Astrocyte of the spinal cord (primary cell): ENCODE measurements at regions not wholly inside any gene's neighbourhood (a gene's known extent, or its start where the extent isn't known, plus 50 kb on each side); places are given as distances from the start of the nearest gene placed in this dataset.
"Not testable (repeated sequence)": the region's sequence is repeated elsewhere in the genome, so short reads cannot be mapped to it uniquely, and the experiment has no call there.

Experiments
- DNase-seq: peaks from one replicate; pipeline ENCODE4 v3.0.0; 2011; ENCODE audit warnings: low read depth, low spot score
- H3K4me3 ChIP-seq: 2 replicates; pipeline ENCODE4 v1.5.1; 2011; ENCODE audit warnings: low read depth, mild to moderate bottlenecking, low read length, moderate library complexity
- CTCF ChIP-seq: IDR thresholded peaks from 2 replicates; pipeline ENCODE4 v1.5.1; 2012; ENCODE audit warnings: low read depth, mild to moderate bottlenecking, low read length, inconsistent platforms
- in situ Hi-C: cut with HindIII; loops from 2 replicates; pipeline ENCODE4 v1.10.0; 2017; ENCODE audit warnings: low sequenced_read_pairs

- H3K4me3 ChIP-seq: no peak overlapping the region
- no peak for DNase-seq
- no peak for TF ChIP-seq CTCF
- in situ Hi-C loops: no loop called here
Measured at GRCh38 chr11:70555078-70555477, 156.7 kb downstream of the CTTN start.

- no peak overlapping the region for H3K4me3 ChIP-seq
- peak; percentile 28 for DNase-seq
- TF ChIP-seq CTCF: no peak
- in situ Hi-C loops: no loop called here
Measured at GRCh38 chr11:70556884-70557741, 158.8 kb downstream of the CTTN start.

DNA sequence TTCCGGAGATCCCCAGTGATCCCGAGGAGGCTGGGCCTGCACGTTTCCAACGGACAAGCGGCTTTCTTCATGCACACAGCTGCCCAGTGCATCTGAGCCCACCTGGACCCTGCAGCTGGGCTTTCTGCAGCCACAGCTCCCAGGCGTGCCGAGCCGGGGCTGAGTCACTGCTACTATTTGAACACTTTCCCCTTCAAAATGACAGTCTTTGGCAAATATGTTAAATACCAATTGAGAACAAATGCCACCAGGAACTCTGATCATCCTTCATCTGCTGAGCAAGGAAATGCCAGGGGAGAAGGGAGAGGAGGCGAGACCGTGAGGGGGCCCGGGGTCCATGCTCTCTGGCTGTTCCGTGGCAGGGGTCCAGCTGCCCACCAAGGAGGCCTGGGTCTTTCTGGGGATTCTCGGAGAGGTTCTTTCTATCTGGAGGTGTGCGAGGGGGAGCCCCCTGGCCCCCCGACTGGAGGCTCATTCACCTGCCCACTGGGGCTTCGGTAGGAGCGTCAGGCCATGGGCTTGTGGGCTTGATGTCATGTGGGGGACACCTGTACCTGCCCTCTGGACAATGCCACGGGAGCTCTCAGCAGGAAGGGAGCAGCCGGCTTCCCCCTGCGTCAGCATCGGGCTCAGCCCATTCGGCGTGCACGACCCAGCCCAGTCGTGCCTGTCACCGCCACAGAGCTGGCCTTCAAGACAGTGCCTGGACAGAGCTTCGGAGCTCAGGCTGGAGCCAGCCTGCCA, 159.6 kb downstream of the CTTN start:
- H3K4me3 ChIP-seq: no peak overlapping the region
- no peak for DNase-seq
- in situ Hi-C loops: no loop called here
- no peak for TF ChIP-seq CTCF

DNA sequence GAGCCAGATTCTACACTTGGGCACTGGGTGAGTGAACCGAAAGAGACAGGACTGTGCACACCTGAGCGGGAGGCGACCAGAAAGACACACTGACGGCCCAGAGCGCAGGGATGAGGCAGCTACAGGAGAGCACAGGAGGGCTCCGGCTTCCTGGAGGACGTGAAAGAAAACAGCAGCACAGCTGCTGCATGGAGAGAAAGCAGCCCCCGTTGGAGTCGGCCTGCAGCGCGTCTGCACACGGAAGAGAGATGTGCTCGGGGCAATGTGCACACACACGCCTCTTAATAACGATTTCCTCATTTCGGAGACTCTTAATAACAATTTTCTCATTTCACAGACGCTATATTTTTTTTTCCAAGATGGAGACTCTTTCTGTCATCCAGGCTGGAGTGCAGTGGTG, 160.4 kb downstream of the CTTN start:
- in situ Hi-C loops: no loop called here

GRCh38 chr11:70559516-70559915, 161.2 kb downstream of the CTTN start:
- TF ChIP-seq CTCF: no peak
- DNase-seq: no peak
- in situ Hi-C loops: no loop called here
- H3K4me3 ChIP-seq: no peak overlapping the region

More for the DNA sequence above, 160.4 kb downstream of the CTTN start:
- no peak for DNase-seq
- TF ChIP-seq CTCF: no peak
- no peak overlapping the region for H3K4me3 ChIP-seq

DNA sequence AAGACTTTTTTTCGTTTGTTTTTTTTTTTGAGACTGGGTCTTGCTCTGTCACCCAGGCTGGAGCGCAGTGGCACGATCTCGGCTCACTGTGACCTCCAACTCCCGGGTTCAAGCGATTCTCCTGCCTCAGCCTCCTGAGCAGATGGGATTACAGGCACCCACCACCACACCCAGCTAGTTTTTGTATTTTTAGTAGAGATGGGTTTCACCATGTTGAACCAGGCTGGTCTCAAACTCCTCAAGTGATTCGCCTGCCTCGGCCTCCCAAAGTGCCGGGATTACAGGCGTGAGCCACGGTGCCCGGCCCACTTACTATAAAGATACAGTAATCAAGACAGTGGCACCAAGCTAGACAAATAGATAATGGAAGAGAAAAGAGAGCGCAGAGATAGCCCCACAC, 162.3 kb downstream of the CTTN start:
- H3K4me3 ChIP-seq, DNase-seq, in situ Hi-C loops: not testable (repeated sequence)

DNA sequence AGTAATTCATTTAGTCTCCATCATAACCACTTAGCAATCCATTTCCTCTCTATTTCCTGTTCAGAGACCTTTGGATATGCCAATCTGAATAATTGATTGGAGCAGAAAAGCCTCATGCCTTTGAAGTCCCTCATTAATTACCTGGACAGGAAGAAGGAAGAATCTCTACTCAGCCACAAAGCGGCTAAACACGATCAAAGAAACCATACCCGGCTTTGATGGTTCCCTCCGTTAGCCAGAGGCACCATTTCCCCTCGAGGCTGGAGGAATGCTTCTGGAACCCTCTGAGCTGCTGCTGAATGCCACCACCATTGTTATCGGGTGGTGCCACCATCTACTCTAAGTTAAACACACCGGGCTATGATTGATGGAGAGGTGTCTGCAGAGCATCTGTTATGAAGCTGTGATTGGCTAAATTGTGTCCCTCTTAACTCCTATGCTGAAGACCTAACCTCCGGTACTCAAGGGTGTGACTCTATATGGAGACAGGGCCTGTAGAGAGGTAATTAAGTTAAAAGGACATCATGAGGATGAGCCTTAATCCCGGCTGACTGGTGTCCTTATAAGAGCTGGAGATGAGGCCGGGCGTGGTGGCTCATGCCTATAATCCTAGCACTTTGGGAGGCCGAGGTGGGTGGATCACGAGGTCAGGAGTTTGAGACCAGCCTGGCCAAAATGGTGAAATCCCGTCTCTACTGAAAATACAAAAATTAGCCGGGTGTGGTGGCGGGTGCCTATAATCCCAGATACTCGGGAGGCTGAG, 168.6 kb downstream of the CTTN start:
- no peak overlapping the region for H3K4me3 ChIP-seq
- in situ Hi-C loops: no loop called here
- DNase-seq: no peak
- TF ChIP-seq CTCF: no peak
